ENCODE measurements at regions not wholly inside any gene's neighbourhood (a gene's known extent, or its start where the extent isn't known, plus 50 kb on each side); places are given as distances from the start of the nearest gene placed in this dataset.
A peak's percentile ranks its signal among the peaks of the same experiment; 100 is the strongest.

DNA sequence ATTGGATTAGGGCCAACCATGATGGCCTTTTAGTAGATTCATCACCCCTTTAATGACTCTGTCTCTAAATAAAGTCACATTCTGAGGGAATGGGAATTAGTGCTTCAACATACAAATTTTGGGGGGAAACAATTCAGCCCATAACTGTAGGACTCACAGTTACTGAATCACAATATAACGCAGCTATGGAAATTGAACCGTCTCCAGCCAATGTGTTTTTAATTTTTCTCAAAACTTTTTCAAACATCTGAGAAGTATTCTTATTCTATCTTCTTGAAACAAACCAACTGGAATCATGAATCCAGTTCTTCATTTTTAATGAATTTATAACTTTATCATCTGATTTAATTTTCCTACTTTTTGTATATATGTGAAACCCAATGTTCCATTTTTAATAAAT, 373.1 kb upstream of the SYT4 start:
- DNase-seq: no peak

GRCh38 chr18:43651057-43651456, 373.8 kb upstream of the SYT4 start:
- DNase-seq: no peak

DNA sequence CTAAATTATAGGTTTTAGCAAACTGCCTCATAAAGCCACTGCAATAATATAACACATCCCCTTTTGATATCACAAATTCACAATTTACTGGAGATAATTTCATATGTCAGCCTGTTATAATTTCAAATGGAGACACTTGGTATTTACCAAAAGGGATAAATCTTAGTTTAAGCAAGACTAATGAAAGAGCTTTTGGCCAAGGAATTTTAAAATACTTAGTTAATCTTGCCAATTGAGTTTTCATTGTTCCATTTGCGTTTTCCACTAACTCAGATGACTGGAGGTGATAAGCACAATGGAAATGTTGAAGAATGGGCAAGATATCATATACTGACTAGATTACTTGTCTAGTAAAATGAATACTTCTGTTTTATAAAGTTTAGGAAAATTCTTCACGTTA, 379.3 kb upstream of the SYT4 start:
- no peak for DNase-seq

DNA sequence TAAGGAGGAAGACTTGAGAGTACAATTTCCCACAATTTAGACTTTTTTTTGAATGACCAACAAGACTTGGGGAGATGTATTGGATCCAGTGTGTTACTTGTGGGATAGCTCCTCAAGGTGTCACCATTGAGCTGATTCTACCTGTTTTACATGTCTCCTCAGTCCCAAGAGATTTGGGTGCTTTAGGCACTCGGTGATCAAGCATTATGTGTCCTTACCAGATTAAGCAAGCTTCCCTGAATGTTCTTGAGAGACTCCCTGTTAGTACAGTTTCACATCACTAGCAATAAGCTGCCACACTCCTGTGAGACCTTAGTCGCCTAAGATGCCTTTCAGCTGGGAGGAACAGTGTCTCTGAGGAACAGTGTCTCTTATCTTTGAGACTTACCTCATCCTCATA, 384.3 kb upstream of the SYT4 start:
- DNase-seq: peak; percentile 27

GRCh38 chr18:43662657-43663056, 385.4 kb upstream of the SYT4 start:
- peak; percentile 80 for DNase-seq

DNA sequence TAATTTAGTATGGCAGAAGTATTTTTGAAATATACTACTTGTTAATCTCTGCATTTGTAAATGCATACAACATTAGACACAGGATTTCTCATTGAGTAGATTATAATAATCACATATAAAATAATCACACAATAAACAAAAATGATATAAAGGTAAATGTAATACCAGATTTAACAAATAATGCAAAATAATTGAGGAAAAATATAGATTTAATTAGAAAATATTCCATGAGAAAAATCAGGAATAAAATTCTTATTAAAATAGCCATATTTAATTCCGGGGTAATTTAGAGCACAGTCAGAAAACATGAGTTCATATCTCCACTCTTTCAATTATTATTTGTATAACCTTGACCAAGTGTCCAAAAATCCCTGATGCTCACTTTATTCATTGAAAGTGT, 385.9 kb upstream of the SYT4 start:
- DNase-seq: no peak

GRCh38 chr18:43664487-43665008, 387.3 kb upstream of the SYT4 start:
- DNase-seq: no peak

DNA sequence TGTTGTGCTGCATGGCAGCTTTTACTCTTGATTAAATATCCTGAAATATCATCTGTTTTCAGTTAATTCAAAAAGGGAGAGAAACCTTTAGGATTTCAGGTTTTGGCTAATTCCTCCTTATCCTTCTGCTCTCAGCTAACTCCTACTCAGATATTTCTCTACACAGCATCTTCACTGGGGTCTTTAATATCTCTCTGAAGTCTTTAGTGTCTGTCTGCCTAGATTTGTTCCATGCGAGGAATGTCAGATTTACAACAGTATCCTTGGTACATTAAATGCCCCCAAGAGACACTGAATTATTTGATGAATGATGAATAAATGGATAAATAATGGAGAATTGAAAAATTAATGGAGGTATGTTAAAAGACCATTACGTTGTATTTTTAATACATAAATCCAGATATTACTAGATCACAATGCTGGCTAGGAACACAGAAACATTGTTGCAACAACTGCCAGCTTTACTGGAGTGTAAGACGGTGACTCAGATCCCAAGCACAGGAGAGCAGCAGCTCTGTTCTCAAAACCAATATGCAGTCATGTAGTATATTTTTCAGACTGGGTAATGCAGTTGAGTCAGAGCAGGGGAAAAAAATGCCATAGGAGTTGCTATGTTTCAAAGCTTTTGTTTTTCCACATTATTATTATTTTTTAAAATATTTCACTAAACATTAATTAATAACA, 388.0 kb upstream of the SYT4 start:
- DNase-seq: peak; percentile 82

- no peak for DNase-seq
These were observed 391.6 kb upstream of the SYT4 start for GRCh38 chr18:43668866-43669265.

GRCh38 chr18:43671431-43671830, 394.1 kb upstream of the SYT4 start:
- DNase-seq: no peak

DNA sequence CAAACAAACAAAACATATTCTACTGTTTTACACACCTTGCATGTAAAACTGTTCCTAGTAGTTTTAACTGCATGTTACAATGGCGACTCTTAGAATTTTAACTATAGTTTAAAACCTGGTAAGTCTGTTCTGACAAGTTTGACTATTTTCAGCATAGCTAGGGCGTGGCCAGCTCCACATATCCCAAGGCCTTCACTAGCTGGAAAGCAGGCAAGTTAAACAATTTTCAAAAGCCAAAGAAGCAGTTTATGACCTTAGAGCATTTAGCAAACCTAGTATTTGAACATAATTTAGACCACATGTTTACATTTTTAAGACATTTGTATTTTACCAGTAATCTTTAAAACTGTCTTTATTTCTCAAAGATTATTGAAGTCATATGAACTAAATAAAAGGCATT, 402.8 kb upstream of the SYT4 start:
- no peak for DNase-seq

GRCh38 chr18:43681661-43682060, 404.4 kb upstream of the SYT4 start:
- no peak for DNase-seq

DNA sequence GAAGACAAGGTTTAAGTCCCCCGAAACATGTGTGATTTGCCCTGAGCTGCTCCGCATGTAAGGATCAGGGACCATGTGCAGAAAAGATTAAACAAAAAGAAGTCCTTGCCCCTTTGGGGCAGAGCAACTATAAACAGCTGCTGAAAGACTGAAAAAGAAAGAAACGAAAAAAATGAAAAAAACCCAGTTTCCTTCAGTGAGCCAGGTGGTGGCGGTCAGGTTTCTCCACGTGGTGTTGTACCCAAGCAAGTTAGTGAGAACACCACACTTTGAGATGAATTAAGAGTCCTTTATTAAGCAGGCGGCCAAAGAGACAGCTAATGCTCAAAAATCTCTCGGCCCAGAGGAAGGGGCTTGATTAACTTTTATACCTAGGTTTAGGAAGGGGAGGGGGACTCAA, 404.9 kb upstream of the SYT4 start:
- no peak for DNase-seq

GRCh38 chr18:43686709-43687108, 409.4 kb upstream of the SYT4 start:
- DNase-seq: no peak

DNA sequence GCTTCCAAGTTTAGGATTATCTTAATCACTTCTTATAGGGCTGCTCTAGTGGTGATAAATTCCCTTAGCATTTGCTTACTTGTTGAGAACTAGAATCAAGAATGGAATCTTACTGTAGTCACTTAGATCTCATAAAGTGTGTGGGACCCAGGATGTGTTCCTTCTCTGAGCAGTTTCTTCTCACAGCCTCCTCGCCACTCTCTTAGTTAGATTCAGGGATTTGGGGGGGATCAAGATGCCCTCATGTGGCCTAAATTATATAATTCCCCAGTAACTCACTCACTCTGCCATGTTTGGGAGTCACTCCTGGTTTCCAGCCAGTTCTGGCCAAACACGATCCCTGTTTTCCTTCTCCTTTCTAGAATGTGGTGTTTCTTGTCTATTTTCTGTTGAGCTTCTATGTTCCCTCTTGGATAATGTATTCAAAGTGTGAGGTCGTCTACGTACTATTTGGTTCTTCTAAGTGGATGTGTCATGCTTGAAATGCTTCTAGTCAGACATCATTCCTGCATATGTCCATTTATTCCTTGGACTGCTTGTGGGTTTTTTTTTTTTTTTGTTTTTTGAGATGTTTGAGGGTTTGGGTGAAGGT, 414.9 kb upstream of the SYT4 start:
- DNase-seq: no peak

DNA sequence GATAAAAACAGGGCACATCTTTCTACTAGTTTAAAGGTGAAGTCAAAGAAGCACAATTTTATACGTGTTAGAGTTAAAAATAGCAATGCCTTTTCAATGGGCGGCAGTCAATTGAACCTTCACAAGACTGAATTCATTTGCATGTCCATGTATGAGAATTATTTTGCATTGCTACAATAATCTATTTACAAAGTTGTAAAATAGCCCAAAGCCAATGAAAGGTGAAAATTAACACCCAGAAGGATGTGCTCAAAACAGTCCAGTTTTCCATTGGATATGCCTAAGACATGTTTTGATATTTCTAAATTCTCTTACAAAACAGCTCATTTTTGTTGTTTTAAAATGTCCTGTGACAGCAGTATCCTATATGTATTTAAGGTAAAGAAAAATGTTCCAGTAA, 425.1 kb upstream of the SYT4 start:
- DNase-seq: no peak

DNA sequence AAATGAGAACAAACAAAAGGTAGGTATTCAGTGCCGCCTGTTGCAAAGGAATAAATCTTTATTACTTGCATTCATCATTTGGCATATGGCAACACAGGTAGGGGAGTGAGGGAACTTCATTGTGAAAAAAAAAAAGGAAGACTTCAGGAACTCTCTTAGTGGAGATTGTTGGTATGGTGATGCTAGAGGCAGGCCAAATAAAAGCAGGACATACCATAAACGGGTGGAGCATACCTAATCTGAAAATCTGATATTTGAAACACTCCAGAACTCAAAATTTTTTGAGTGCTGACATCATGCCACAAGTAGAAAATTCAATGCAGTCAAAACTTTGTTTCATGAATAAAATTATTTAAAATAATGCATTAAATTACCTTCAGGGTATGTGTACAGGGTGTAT, 425.8 kb upstream of the SYT4 start:
- DNase-seq: no peak

DNA sequence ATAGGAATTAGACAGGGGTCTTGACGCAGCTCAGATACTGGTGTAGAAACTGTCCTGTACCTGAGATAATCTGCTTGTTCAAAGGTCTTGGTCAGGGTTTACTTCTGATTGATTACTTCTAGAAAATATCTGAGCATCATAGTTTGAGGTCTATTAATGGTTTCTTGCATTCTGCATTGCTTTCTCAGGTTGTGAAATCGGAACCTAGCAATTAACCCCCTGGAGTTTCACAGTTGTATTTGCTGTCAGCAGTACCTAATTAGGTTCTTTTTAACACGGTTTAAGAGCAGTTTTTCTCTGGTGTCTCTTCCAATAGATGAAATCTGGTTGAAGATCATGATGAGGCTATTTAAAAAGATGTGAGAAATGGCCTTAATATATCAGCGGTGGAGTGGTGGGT, 428.6 kb upstream of the SYT4 start:
- no peak for DNase-seq

DNA sequence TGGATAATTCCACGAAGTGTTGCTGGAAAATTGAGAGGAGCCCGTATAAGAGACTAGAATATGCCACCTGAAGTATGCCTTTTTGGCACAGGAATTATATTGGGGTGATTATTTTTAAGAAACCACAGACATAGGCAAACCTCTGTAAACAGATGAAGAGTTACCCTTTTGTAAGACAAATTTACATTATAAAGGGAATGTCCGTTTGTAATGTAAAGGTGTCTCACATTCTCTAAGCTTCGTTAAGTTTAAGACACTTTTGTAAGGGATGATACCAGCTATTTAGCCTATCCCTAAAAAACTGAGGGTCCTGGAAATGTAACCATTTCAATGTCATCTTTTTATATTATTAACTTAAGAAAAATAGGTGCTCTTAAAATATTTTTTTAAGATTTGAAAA, 432.8 kb upstream of the SYT4 start:
- DNase-seq: no peak

- no peak for DNase-seq
These were observed 437.2 kb upstream of the SYT4 start for GRCh38 chr18:43714343-43715010.

DNA sequence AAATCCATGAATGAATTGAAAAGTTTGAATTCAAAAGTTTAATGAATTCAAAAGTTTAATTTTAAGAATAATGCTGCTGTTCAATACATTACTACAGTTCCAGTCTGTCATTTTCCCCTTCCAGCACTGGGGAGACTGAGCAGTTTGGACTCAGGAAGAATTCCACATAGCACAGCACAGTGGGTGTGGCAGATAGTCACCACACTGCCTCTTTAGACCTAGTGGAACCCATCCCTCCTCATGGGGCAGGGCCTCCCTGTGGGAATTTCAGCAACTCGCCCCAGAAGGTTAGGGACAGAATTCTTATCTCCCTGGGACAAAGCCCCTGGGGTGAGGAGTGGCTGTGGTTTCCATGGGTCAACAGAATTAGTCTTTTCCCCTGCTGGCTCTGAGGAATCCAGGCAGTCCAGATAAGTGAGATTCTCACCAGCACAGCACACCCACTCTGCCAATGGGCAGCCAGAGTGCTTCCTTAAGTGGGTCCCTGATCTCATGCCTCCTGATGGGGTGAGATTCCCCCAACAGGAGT, 442.0 kb upstream of the SYT4 start:
- no peak for DNase-seq

- DNase-seq: peak; percentile 4
These were observed 442.8 kb upstream of the SYT4 start for GRCh38 chr18:43720041-43720440.

DNA sequence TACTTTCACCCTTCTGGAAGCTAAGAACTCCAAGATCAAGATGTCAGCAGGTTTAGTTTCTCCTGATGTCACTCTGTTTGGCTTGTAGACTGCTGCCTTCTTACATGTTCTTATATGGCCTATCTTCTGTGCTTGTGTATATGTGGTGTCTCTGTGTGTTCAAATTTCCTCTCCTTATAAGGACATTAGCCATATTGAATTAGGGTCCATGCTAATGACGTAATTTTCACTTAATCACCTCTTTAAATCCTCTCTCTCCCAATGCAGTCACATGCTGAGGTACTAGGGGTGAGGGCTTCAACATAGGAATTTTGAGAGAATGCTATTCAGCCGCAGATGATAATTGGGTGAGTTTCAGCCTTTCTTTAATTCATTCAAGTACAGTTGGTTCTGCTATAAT, 458.3 kb upstream of the SYT4 start:
- no peak for DNase-seq
